ENCODE measurements at regions not wholly inside any gene's neighbourhood (a gene's known extent, or its start where the extent isn't known, plus 50 kb on each side); places are given as distances from the start of the nearest gene placed in this dataset.

DNA sequence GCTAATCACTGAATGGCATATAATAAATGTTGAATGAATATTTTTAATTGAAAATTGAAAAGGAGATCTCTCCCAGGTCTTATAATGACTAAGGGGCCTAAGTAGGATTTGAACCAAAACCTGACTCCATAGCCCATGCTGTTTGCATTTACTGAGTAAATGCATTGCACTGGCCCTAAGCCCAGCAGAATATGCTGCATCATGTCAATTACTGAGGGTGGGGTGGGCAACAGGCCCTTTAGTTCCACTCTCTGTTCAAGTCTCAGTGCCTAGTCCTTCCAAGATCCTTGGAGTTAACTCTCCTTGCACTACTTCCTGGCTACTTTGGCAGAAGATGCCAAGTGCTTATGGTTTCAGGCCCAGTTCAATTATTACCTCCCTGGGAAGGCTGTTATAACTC, 203.8 kb upstream of the DAB1 start (continued):
- TF ChIP-seq ZNF274 (IDR thresholded peaks at IDR 0.05; ENCODE audit: low read depth, low read length): no peak
- TF ChIP-seq CEBPB (IDR thresholded peaks at IDR 0.05; ENCODE audit: low read depth): no peak
- TF ChIP-seq POLR2AphosphoS5 (IDR thresholded peaks at IDR 0.05; ENCODE audit: low read depth, low read length): no peak
- no peak for TF ChIP-seq MAX (IDR thresholded peaks at IDR 0.05)
- no peak for TF ChIP-seq YY1 (IDR thresholded peaks at IDR 0.05; ENCODE audit: extremely low read depth, insufficient replicate concordance, low read depth, low read length)

DNA sequence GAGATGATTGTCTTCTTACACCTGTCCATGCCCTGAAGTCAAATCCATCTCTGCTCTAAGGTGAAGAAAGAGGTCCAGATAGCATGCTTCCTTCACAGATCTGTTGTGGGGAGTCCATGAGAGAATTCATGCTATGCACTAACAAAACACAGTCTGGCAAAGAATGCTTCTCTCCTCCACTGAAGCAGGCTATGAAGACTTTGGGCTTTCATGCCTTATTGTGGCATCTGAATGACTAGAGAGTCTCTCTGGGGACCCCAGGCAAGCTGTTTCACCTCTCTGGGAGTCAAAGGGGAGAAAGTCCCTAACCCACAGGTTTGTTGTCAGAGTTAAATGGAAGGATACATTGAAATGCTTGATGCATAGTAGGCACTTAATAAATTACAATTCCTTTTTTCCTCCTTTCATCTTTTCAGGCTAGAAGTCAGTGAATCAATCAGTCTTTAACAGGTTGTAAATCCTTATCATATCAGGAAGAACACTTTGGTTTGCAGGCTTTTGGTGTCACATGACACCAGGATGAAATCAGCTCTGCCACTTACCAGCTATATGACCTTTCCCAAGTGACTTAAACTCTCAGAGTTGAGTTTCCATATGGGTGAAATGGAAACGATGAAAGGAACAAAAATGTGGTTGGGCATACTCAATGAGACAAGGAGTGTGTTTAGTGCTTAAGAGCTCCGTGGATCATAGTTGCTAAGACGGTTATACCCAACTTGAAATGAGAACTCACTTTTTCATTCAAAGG, 200.1 kb upstream of the DAB1 start:
- Histone ChIP-seq H3K9me3 (ENCODE audit: control insufficient read depth in 1 of 2, insufficient read depth in 1 of 2, low read depth in 1 of 2, low read length in 2 of 2) (no peaks in the 10 kb centered on the region; a peak in 1 of 4 replicates), H3K36me3 (ENCODE audit: control insufficient read depth in 1 of 2, insufficient read depth in 2 of 2, low read length in 2 of 2) (no peaks in the 10 kb centered on the region), H3K4me1 (ENCODE audit: control insufficient read depth in 1 of 2, insufficient read depth in 2 of 2, low read length in 2 of 2) (no peaks in the 10 kb centered on the region), H3K4me2 (ENCODE audit: low read length) (no peak overlapping the region), H3K9ac (ENCODE audit: low read length) (no peak overlapping the region), H3K27ac (ENCODE audit: low read depth, low read length) (no peak overlapping the region), H2AFZ (ENCODE audit: low read depth, low read length, poor library complexity, severe bottlenecking) (no peak overlapping the region), H3K9me2 (ENCODE audit: insufficient read depth) (no peaks in the 10 kb centered on the region), H3K79me2 (ENCODE audit: insufficient read depth, low read length) (no peaks in the 10 kb centered on the region), H3K4me3 (replicated peaks in 1 of 2; ENCODE audit: low read depth in 1 of 2, low read length in 2 of 2) (no peak overlapping the region), H3K27me3 (ENCODE audit: insufficient read depth, low read length) (no peaks in the 10 kb centered on the region), H4K20me1 (ENCODE audit: insufficient read depth) (no peaks in the 10 kb centered on the region)
- ATAC-seq: no peak
- ChIA-PET POLR2A (no interaction called here), RAD21 (ENCODE audit: low non-redundant PET in 1 of 2, low total read pairs in 2 of 2, uncharacterized antibody in 2 of 2, unreplicated experiment in 2 of 2) (no interaction called here), CTCF (no interaction called here)
- no peak for DNase-seq (ENCODE audit: low read depth, low spot score)
- intact Hi-C loops (cut with micrococcal nuclease): no loop called here
- no TSS peak for BruUV-seq (replicated peaks)
- TF ChIP-seq RAD21 (IDR thresholded peaks at IDR 0.05; ENCODE audit: low read depth) (no peak), ELF1 (IDR thresholded peaks at IDR 0.05; ENCODE audit: borderline replicate concordance, low read depth) (no peak), EGR1 (IDR thresholded peaks at IDR 0.05; ENCODE audit: low read depth) (no peak), ZBTB33 (IDR thresholded peaks at IDR 0.05; ENCODE audit: extremely low read depth, insufficient replicate concordance, low read length) (no peak), FOSL1 (IDR thresholded peaks at IDR 0.05; ENCODE audit: low read depth) (no peak), ZFX (IDR thresholded peaks at IDR 0.05) (no peak), SIN3A (IDR thresholded peaks at IDR 0.05; ENCODE audit: low read depth) (no peak), JUND (IDR thresholded peaks at IDR 0.05) (no peak), ATF3 (IDR thresholded peaks at IDR 0.05) (no peak), MAX (IDR thresholded peaks at IDR 0.05) (no peak), CEBPB (IDR thresholded peaks at IDR 0.05; ENCODE audit: low read depth) (no peak), CBX3 (IDR thresholded peaks at IDR 0.05; ENCODE audit: low read depth) (no peak), POLR2A (IDR thresholded peaks at IDR 0.05; ENCODE audit: borderline replicate concordance, extremely low read depth, insufficient read depth, insufficient read length) (no peak), POLR2AphosphoS5 (IDR thresholded peaks at IDR 0.05; ENCODE audit: low read depth, low read length) (no peak), EZH2 (IDR thresholded peaks at IDR 0.05) (no peak), CTCF (IDR thresholded peaks at IDR 0.05 in 2 of 3, conservative IDR thresholded peaks at IDR 0.05 in 1 of 3; ENCODE audit: borderline replicate concordance in 1 of 3, insufficient read depth in 1 of 3, low read depth in 2 of 3, low read length in 2 of 3) (no peak), SP1 (IDR thresholded peaks at IDR 0.05; ENCODE audit: low read depth) (no peak), YY1 (IDR thresholded peaks at IDR 0.05; ENCODE audit: extremely low read depth, insufficient replicate concordance, low read depth, low read length) (no peak), TCF7L2 (IDR thresholded peaks at IDR 0.05; ENCODE audit: borderline replicate concordance, extremely low read depth, insufficient read depth, insufficient read length) (no peak)
